Activated naive CD8-positive, alpha-beta T cell treated with anti-CD3 and anti-CD28 coated beads for 36 hours (primary cell): ENCODE measurements at regions not wholly inside any gene's neighbourhood (a gene's known extent, or its start where the extent isn't known, plus 50 kb on each side); places are given as distances from the start of the nearest gene placed in this dataset.

Experiments
- DNase-seq: peaks from one replicate; pipeline ENCODE4 v3.0.0; 2021
- H3K27ac Mint-ChIP-seq: one replicate; pipeline ENCODE4 v1.8.0; 2022; ENCODE audit warnings: mild to moderate bottlenecking, moderate library complexity, mixed read lengths
- H3K27me3 Mint-ChIP-seq: one replicate; pipeline ENCODE4 v1.8.0; 2022; ENCODE audit warnings: mild to moderate bottlenecking, mixed read lengths
- H3K36me3 Mint-ChIP-seq: one replicate; pipeline ENCODE4 v1.8.0; 2021; ENCODE audit warnings: mild to moderate bottlenecking, mixed read lengths
- H3K4me1 Mint-ChIP-seq: one replicate; pipeline ENCODE4 v1.8.0; 2021; ENCODE audit warnings: mixed read lengths
- H3K4me3 Mint-ChIP-seq: one replicate; pipeline ENCODE4 v1.8.0; 2022; ENCODE audit warnings: mild to moderate bottlenecking, moderate library complexity, mixed read lengths
- H3K9me3 Mint-ChIP-seq: one replicate; pipeline ENCODE4 v1.8.0; 2022; ENCODE audit warnings: mixed read lengths

DNA sequence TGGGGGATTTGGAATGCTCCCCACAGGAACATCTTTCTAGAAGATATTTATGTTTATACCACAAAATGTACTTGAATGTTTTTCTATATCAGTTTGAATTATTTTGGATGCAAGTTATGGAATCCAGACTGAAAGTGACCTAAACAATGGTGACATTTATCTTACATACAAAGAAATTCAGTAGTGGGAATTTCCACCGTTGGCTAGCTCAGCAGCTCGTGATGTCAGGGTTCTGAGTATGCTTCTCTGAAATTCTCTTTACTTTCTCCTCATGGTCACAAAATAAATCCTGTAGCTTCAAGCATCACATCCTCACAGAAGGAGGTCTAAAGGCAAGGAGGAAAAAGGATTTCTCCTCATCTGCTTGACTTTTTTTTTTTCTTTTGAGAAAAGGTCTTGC is 105.3 kb downstream of the AKAIN1 start:
- no peaks in the 10 kb centered on the region for H3K4me1 Mint-ChIP-seq
- no peak overlapping the region for H3K27ac Mint-ChIP-seq
- peaks cover 10% of the 10 kb centered on the region for H3K9me3 Mint-ChIP-seq
- H3K36me3 Mint-ChIP-seq, result no peaks in the 10 kb centered on the region
- H3K4me3 Mint-ChIP-seq, result no peak overlapping the region
- DNase-seq, result no peak
- H3K27me3 Mint-ChIP-seq, result no peaks in the 10 kb centered on the region

DNA sequence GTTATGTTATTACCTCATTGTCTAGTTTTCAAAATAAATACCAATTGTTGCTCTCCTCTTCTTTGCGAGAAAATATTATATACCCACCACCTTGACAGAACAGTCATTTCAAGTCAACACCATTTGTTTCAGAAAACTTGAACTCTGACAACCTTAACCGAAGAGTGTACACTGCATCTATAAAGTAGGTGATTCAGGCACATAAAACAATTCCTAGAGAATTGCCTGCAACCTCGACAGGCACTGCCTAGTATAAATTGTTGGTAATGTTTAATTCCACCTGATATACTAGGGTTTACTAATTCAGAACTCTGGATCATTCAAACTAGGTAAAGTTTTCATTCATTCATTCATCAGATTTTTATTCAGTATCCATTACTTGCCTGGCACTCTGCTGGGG is 121.8 kb downstream of the AKAIN1 start:
- no peaks in the 10 kb centered on the region for H3K9me3 Mint-ChIP-seq
- H3K27me3 Mint-ChIP-seq, result no peaks in the 10 kb centered on the region
- DNase-seq, result no peak
- H3K27ac Mint-ChIP-seq, result no peak overlapping the region
- H3K36me3 Mint-ChIP-seq, result no peaks in the 10 kb centered on the region
- no peak overlapping the region for H3K4me3 Mint-ChIP-seq
- peaks cover 5% of the 10 kb centered on the region for H3K4me1 Mint-ChIP-seq

- peaks cover 5% of the 10 kb centered on the region for H3K4me1 Mint-ChIP-seq
- no peak overlapping the region for H3K4me3 Mint-ChIP-seq
- no peak overlapping the region for H3K27ac Mint-ChIP-seq
- H3K27me3 Mint-ChIP-seq, result no peaks in the 10 kb centered on the region
- H3K36me3 Mint-ChIP-seq, result no peaks in the 10 kb centered on the region
- DNase-seq, result peak; percentile 15
- H3K9me3 Mint-ChIP-seq, result no peaks in the 10 kb centered on the region
These were observed 123.8 kb downstream of the AKAIN1 start for GRCh38 chr18:5073026-5073944.

GRCh38 chr18:5068851-5069250 is 128.2 kb downstream of the AKAIN1 start:
- DNase-seq, result no peak
- H3K36me3 Mint-ChIP-seq, result no peaks in the 10 kb centered on the region
- no peaks in the 10 kb centered on the region for H3K27me3 Mint-ChIP-seq
- peaks cover 3% of the 10 kb centered on the region for H3K4me1 Mint-ChIP-seq
- H3K27ac Mint-ChIP-seq, result no peak overlapping the region
- no peaks in the 10 kb centered on the region for H3K9me3 Mint-ChIP-seq
- no peak overlapping the region for H3K4me3 Mint-ChIP-seq

GRCh38 chr18:5066380-5066977 is 130.6 kb downstream of the AKAIN1 start:
- Mint-ChIP-seq H3K36me3 (no peaks in the 10 kb centered on the region), H3K9me3 (no peaks in the 10 kb centered on the region), H3K4me1 (no peaks in the 10 kb centered on the region), H3K27ac (no peak overlapping the region), H3K27me3 (no peaks in the 10 kb centered on the region), H3K4me3 (no peak overlapping the region)
- DNase-seq, result peak; percentile 14

- H3K27me3 Mint-ChIP-seq, result no peaks in the 10 kb centered on the region
- H3K4me1 Mint-ChIP-seq, result no peaks in the 10 kb centered on the region
- H3K4me3 Mint-ChIP-seq, result no peak overlapping the region
These were observed 131.4 kb downstream of the AKAIN1 start for GRCh38 chr18:5065615-5066014.

DNA sequence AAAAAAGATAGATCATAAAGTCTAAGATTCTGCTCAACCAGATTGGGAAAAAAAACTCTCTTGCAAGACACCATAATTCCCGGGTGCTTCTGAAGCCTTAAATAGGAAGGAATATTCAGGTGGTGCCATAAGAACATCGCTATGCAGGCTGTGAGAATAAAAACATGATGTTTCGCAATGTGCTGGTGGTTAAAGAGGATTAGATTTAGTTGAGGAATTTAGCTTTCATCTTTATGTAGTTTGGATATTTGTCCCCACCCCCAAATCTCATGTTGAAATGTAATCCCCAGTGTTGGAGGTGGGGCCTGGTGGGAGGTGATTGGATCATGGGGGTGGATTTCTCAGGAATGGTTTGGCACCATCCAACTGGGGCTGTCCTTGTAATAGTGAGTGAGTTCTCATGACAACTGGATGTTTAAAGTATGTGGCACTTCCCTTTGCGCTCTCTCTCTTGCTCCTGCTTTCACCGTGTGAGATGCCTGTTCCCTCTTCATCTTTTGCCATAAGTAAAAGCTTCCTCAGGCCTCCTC is 132.2 kb downstream of the AKAIN1 start:
- no peaks in the 10 kb centered on the region for H3K27me3 Mint-ChIP-seq
- H3K9me3 Mint-ChIP-seq, result no peaks in the 10 kb centered on the region
- no peaks in the 10 kb centered on the region for H3K36me3 Mint-ChIP-seq
- H3K27ac Mint-ChIP-seq, result no peak overlapping the region
- no peak for DNase-seq
- H3K4me3 Mint-ChIP-seq, result no peak overlapping the region
- no peaks in the 10 kb centered on the region for H3K4me1 Mint-ChIP-seq

More at GRCh38 chr18:5065615-5066014, 131.4 kb downstream of the AKAIN1 start:
- Mint-ChIP-seq H3K27ac (no peak overlapping the region), H3K36me3 (no peaks in the 10 kb centered on the region), H3K9me3 (no peaks in the 10 kb centered on the region)
- no peak for DNase-seq

GRCh38 chr18:5061785-5062184 is 135.3 kb downstream of the AKAIN1 start:
- Mint-ChIP-seq H3K27ac (no peak overlapping the region), H3K4me3 (no peak overlapping the region), H3K9me3 (no peaks in the 10 kb centered on the region), H3K36me3 (no peaks in the 10 kb centered on the region), H3K4me1 (peaks cover 16% of the 10 kb centered on the region), H3K27me3 (peaks cover 4% of the 10 kb centered on the region)
- DNase-seq, result no peak

DNA sequence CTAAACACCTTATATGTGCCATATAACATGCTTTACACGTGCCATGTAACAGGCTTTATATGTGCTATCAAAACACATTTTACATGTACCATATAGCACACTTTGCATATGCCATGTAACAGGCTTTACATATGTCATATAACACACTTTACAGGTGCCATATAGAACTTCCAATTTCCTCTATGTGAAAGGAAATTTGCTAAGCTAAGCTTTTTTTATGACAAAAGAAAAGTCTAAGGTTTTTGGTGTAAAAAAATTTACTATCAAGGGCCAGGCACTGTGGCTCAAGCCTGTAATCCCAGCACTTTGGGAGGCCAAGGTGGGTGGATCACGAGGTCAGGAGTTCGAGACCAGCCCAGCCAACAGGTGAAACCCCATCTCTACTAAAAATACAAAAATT is 136.5 kb downstream of the AKAIN1 start:
- H3K4me3 Mint-ChIP-seq, result no peak overlapping the region
- no peak overlapping the region for H3K27ac Mint-ChIP-seq
- H3K36me3 Mint-ChIP-seq, result no peaks in the 10 kb centered on the region
- no peaks in the 10 kb centered on the region for H3K9me3 Mint-ChIP-seq
- H3K4me1 Mint-ChIP-seq, result peaks cover 16% of the 10 kb centered on the region
- peaks cover 4% of the 10 kb centered on the region for H3K27me3 Mint-ChIP-seq
- DNase-seq, result no peak

DNA sequence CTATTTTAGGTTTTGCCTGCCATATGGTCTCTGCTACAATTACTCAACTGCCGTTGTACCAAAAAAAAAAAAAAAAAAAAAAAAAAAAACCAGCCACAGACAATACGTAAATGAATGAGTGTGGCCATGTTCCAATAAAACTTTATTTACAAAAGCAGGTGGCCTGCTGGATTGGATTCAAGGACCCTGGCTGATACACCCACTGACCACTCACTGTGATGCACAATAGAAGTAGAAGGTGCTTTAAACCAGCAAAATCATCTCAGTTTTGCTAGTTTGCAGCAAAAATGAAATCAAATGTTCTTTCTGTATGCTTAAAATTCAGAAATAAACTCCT is 137.4 kb downstream of the AKAIN1 start:
- no peak overlapping the region for H3K4me3 Mint-ChIP-seq

GRCh38 chr18:5058768-5059695 is 138.0 kb downstream of the AKAIN1 start:
- peak overlapping the region; percentile 43 for H3K27ac Mint-ChIP-seq
- H3K27me3 Mint-ChIP-seq, result peaks cover 4% of the 10 kb centered on the region

More for the DNA sequence above, 137.4 kb downstream of the AKAIN1 start:
- H3K4me1 Mint-ChIP-seq, result peaks cover 16% of the 10 kb centered on the region
- no peak overlapping the region for H3K27ac Mint-ChIP-seq
- DNase-seq, result no peak
- no peaks in the 10 kb centered on the region for H3K36me3 Mint-ChIP-seq
- peaks cover 4% of the 10 kb centered on the region for H3K27me3 Mint-ChIP-seq
- no peaks in the 10 kb centered on the region for H3K9me3 Mint-ChIP-seq

GRCh38 chr18:5057386-5058348 is 139.4 kb downstream of the AKAIN1 start:
- Mint-ChIP-seq H3K9me3 (no peaks in the 10 kb centered on the region), H3K4me1 (peaks cover 16% of the 10 kb centered on the region), H3K36me3 (no peaks in the 10 kb centered on the region), H3K27me3 (peaks cover 4% of the 10 kb centered on the region), H3K27ac (no peak overlapping the region), H3K4me3 (peak overlapping the region; percentile 33)
- peak; percentile 49 for DNase-seq

More at GRCh38 chr18:5058768-5059695, 138.0 kb downstream of the AKAIN1 start:
- Mint-ChIP-seq H3K4me3 (peak overlapping the region; percentile 57), H3K4me1 (peaks cover 16% of the 10 kb centered on the region), H3K36me3 (no peaks in the 10 kb centered on the region), H3K9me3 (no peaks in the 10 kb centered on the region)
- peak; percentile 34 for DNase-seq

- Mint-ChIP-seq H3K9me3 (no peaks in the 10 kb centered on the region), H3K4me3 (no peak overlapping the region), H3K36me3 (no peaks in the 10 kb centered on the region), H3K27me3 (peaks cover 1% of the 10 kb centered on the region), H3K27ac (no peak overlapping the region), H3K4me1 (peaks cover 3% of the 10 kb centered on the region)
- no peak for DNase-seq
These were observed 144.6 kb downstream of the AKAIN1 start for GRCh38 chr18:5052491-5052890.

DNA sequence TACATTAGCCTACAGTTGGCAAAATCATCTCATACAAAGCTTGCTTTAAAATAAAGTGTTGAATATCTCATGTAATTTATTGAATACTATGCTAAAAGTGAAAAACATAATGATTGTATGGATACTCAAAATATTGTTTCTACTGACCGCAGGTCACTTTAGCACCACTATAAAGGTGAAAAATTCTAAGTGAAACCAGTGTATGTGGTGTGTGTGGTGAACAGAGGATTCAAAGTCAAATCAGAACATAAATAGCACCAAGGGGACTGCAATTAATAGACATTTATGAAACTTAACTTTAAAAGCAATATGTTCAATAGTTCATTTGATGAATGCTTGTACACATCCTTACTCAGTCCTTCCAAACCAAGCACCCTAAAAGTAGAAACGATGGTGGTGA is 145.8 kb downstream of the AKAIN1 start:
- no peak for DNase-seq
- H3K4me3 Mint-ChIP-seq, result no peak overlapping the region
- no peak overlapping the region for H3K27ac Mint-ChIP-seq
- no peaks in the 10 kb centered on the region for H3K27me3 Mint-ChIP-seq
- no peaks in the 10 kb centered on the region for H3K9me3 Mint-ChIP-seq
- H3K36me3 Mint-ChIP-seq, result no peaks in the 10 kb centered on the region
- H3K4me1 Mint-ChIP-seq, result no peaks in the 10 kb centered on the region
